ENCODE measurements at regions not wholly inside any gene's neighbourhood (a gene's known extent, or its start where the extent isn't known, plus 50 kb on each side); places are given as distances from the start of the nearest gene placed in this dataset.

DNA sequence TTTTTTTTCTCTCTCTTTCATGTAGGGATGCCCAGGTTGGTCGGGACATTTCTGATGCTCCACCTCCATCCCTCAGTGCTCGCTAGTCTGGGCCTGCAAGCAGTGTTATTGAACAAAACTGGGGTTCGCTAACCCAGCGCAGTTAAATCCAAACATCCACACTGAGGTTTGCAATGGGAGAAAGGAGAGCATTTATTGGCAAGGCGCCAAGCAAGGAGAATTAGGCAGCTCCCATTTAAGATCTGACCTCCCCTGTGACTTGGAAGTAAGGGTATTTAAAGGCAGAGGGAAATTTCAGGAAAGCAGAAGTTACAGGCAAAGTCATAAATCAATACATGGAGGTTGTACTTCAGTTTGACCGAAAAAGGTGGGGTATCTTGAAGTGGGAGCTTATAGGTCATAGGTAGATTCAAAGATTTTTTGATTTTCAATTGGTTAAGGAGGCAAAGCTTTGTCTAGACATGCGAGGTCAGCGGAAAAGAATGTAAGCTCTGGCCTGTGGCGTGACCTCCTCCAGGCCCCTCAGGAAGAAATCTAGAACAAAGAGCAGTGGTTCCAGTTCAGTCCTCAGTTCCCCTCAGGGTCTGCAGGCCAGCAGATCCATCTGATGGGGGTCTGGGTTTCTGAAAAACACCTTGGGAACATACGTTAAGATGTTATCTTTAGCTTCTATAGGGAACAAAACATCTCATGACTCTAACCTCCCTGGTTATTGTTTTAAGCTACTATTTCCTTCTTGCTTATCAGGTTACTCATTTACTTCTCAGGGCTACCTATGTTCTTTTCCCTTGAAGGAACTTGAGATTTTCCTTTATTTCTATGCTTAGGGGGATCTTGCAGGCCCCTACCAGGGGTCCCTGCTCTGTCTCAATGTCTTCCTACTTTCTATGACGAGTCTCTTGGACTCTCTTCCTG, 66.0 kb upstream of the KIF16B start:
- no peak for DNase-seq
- H3K27me3 Mint-ChIP-seq: peaks cover 6% of the 10 kb centered on the region
- no peak overlapping the region for H3K27ac Mint-ChIP-seq
- ATAC-seq: no peak
- no peaks in the 10 kb centered on the region for H3K36me3 Mint-ChIP-seq (ENCODE audit: low read depth)
- no peak overlapping the region for H3K4me3 Mint-ChIP-seq
- no peaks in the 10 kb centered on the region for H3K9me3 Mint-ChIP-seq
- H3K4me1 Mint-ChIP-seq: no peaks in the 10 kb centered on the region

DNA sequence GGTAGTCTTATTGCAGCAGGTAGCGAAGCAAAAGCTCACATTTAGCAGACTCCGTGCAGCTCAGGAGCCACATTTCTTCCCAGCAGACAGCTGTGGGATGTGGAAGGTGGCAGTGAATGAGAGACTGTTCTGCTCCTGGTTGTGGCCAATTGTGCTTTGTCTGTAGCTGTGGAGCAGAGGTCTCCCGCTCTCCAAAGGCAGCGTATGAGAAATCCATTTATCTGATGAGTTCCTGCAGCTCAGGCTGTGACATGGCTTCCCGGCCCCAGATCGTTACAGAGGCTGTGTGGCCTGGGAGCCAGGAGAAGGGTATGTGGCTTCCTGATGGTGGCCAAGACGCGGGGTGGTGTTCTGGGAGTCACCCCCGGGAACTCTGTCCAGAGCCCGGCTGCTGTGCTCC, 64.5 kb upstream of the KIF16B start:
- Mint-ChIP-seq H3K9me3 (no peaks in the 10 kb centered on the region), H3K4me1 (no peaks in the 10 kb centered on the region), H3K27me3 (peaks cover 5% of the 10 kb centered on the region), H3K36me3 (ENCODE audit: low read depth) (no peaks in the 10 kb centered on the region), H3K4me3 (no peak overlapping the region), H3K27ac (no peak overlapping the region)
- DNase-seq (no peak), ATAC-seq (no peak)

DNA sequence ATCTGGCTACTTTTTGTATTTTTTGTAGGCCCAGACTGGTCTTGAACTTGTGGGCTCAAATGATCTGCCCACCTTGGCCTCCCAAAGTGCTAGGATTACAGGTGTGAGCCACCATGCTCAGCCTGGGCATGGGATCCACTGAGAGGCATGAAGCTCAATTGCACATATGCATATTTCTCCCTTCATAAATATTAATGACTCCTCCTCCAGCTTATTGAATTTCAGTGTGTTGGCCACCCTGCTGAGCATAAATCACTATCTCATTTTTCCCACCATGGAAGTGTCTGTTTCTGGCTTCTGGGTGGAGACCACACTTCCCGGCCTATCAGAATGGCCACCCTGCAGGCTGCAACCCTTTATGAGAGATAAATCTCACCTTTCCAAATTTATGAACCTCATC, 53.6 kb upstream of the KIF16B start:
- Mint-ChIP-seq H3K27me3 (no peaks in the 10 kb centered on the region), H3K4me3 (no peak overlapping the region), H3K36me3 (ENCODE audit: low read depth) (peaks cover 3% of the 10 kb centered on the region), H3K27ac (no peak overlapping the region), H3K4me1 (no peaks in the 10 kb centered on the region), H3K9me3 (no peaks in the 10 kb centered on the region)
- ATAC-seq (no peak), DNase-seq (no peak)

DNA sequence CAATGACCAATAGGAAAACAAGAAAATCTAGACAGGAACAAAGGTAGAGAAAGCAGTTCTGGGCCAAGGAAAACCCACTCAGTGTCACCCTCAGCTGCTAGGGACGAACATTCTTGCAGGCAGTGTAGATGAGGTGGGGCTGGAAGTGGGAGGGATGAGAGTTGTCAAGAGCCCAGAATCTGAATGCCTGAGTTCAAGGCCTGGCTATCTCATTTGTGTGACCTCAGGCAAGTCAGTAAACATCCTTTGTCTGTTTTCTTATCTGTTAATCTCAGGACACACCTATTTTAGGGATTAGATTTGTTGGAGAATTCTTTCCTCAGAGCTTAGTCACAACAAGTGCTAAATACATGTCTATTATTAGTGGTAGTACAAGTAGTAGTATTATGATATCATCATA, 50.9 kb upstream of the KIF16B start:
- Mint-ChIP-seq H3K36me3 (ENCODE audit: low read depth) (peaks cover 3% of the 10 kb centered on the region), H3K27me3 (no peaks in the 10 kb centered on the region), H3K4me3 (no peak overlapping the region), H3K4me1 (no peaks in the 10 kb centered on the region), H3K9me3 (peaks cover 3% of the 10 kb centered on the region), H3K27ac (no peak overlapping the region)
- ATAC-seq (no peak), DNase-seq (no peak)
